Caki2 (cell line): ENCODE measurements at regions not wholly inside any gene's neighbourhood (a gene's known extent, or its start where the extent isn't known, plus 50 kb on each side); places are given as distances from the start of the nearest gene placed in this dataset.
"Not testable (repeated sequence)": the region's sequence is repeated elsewhere in the genome, so short reads cannot be mapped to it uniquely, and the experiment has no call there.

Experiments
- DNase-seq: peaks from one replicate; pipeline ENCODE4 v3.0.0-alpha.2; 2015; ENCODE audit warnings: low read depth
- in situ Hi-C: cut with HindIII; loops from 2 replicates; pipeline ENCODE4 v1.10.0; 2016; ENCODE audit warnings: low sequenced_read_pairs, low pct_unique_long_range_greater_than_20kb, mixed read lengths

DNA sequence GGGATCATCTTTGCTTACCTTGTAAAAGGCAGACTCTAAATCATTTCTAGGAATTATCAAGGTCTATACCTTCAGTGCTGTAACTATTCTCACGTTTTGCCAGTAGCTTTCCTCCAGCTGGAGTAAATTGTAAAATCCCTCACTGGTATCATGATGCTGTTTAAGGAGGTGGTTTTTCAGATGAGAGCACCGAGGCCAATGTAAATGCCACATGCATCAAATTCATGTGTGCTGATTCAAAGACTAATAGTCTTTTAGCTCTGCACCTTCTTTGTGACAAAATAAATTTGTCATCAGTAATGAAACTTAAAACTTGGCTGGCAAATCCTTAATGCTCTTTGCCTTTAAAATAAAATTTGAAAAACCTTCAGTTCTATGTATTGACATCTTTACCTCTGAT, 503.8 kb downstream of the SETD4 start:
- DNase-seq, result no peak
- in situ Hi-C loops, result no loop called here

DNA sequence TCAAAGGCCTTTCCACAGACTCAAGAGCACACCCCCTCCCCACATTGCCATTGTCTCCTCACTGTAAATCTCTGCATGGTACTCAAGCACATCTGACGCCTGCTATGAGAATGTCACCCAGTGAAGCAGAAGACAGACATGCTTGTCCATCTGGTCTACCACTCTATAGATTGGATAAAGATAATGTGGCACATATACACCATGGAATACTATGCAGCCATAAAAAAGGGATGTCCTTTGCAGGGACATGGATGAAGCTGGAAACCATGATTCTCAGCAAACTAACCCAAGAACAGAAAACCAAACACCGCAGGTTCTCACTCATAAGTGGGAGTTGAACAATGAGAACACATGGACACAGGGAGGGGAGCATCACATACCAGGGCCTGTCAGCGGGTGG, 503.4 kb upstream of the RUNX1 start:
- in situ Hi-C loops, DNase-seq: not testable (repeated sequence)

DNA sequence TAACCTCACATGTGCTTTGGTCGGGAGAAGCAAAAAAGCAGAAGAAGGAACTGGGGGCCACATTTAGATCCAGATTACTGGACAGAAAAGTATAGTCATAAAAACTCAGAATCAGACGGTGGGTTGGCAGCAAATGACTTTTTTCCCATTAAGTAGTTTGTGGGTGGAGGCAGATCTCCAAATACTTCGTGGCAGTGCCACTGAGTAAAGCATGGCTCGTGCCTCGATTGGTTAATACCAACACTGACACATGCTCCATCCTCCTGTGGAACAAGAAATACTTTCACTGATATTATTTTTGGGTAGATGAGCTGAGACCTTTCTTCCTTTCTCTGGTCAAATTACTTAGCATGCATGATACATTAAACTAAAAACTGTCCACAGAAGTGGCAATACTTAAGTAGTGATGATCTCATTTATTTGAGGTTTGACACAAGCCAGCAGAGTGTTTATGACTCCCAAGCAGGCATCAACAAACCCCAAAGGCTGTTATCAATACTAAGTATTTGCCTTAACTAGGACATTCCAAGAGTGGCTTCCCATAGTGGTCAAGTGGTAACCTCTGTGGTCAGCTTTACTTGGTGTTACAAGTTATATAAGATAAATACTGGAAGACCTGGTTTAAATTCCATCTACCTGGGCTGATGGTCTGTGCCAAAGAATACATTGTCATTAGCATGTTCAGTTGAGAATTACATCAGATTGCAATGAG, 500.0 kb upstream of the RUNX1 start:
- in situ Hi-C loops, result no loop called here
- DNase-seq, result no peak

DNA sequence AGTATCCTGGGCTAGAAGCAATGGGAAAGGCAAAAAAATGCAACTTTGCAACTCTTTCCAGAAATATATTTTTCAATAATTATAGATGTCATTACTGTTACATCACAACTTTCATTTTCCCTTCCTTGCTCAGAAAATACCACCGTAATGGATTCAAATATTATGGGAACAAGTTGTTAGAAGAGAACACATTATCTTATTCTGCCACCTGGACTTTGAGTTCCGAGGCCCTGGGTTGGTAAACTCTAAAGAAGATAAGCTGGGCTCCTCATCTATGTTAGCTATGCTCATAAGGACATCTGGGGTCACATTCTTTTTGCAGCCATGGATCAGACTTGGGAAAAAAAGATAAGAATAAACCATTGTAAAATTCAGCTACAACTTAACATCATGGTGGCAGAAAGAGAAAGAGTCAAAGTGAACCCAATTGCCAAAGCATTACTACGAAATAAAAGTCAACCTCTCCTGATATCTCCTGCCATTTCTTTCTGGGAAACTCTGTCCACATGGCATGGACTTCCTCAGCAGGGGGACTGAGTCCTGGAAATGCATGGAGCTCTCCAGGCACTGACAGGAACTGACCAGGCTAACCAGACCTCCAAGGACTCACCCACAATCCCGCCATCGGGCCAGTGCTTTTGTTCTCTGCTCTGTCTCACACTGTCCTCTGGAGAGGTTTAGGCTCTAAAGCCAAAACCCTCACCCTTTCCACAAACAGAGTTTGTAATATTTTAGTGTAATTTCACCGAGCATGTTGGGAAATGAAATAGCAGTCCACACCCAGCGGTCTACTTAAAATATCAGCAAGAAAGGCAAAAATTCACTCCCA, 499.1 kb upstream of the RUNX1 start:
- in situ Hi-C loops, result no loop called here
- no peak for DNase-seq

DNA sequence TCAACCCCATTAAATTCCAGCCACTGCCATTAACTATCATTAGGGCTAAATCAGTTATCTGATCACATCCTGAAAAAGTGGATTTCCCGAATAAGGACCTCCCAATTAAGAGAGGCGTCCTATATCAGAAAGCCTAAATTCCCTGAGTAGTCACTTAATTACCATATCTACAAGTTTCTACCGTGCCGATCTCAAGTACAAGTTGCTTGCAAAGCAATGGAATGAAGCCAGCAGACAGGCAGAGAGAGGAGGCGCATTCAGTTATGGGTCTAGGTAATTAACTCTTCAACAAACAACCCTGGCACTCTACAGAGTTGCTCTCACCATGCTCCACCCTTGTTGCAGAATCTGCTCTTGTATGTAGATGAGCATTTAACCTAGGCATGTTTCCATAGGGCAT, 494.6 kb upstream of the RUNX1 start:
- DNase-seq, result no peak
- in situ Hi-C loops, result no loop called here

DNA sequence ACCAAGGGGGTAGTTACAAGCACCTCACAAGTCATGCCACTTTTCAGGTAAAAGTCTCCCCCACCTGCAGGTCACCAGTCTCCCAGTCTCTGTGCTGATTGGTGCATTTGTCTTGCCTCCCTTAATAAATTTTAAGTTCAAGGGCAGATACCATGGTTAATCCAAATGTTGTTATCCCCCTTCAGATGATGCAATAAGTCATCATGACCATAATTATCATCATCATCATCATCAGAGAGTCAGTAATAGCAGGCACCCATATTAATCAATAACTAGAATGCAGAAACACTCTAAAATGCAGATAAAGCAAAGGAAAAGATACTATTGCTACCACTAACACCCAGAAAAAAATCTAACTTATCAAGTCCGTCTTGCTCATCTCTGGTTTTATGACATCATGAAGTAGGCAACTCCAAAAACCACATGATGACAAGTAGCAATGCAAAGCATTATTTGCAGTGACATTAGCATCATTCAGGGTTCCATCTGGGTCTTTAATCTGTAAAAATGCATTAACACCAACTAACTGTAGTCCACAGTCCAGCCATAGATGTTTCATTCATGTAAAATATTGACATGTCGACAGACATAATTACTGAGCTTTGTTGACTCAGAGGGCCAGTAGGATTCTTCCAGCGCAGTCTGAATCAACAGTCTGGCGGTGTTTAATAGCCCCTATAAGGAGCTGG, 492.0 kb upstream of the RUNX1 start:
- in situ Hi-C loops, result no loop called here
- no peak for DNase-seq

DNA sequence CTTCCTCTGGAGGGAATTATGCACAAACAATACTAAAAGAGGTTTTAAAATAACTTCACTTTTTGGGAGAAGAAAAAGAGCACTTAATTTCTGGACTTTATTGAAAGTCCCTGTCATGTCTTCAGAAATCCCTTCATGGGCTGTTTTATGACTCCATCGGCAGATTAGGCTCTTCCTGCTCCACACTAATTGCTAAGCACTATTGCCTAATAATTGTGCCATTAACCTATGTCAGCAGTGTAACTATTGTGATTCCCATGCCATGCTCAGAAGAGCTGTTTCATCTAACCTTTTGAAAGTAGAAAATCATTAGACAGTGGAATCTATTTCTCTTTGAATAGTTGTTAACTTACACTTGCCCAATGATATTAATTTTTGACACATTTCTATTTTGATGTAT, 489.3 kb upstream of the RUNX1 start:
- no peak for DNase-seq
- in situ Hi-C loops, result no loop called here

DNA sequence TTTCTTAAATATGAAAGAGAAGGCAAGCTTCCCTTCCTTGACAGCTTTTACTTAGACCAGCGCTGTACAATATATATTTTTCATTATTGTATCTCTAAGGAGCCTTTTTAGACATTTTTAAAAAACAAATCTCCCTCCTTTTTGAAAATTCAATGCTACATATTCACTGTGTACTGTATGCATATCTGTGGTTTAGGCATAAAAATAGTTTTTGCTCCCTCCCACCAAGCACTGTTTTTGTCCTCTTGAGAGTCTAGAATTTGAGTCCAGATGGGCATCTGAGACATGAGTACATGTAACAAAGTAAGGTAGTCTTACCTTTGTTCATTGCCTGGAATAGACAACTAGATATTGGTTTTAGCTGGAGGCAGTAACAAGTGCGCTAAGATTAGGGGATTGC, 488.5 kb upstream of the RUNX1 start:
- DNase-seq, result no peak
- in situ Hi-C loops, result no loop called here

DNA sequence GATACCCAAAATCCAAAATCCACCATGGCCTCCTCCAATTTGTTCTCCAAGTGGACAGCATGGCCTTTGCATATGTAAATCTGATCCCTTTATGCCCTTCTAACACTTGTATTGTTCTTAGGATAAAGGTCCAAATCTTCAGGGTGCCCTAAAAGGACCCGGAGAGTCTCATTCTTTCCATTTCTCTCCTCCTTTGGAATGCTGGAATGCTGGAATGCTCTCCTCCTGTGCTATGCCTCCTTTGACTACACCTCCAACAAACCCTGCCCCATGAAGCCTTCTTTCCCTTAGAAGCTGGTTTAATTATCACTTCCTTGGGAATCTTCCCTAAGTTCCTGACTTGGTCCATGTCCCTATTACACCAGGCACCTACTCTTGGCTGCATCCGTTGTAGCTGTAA, 484.8 kb upstream of the RUNX1 start:
- in situ Hi-C loops, result no loop called here
- no peak for DNase-seq

DNA sequence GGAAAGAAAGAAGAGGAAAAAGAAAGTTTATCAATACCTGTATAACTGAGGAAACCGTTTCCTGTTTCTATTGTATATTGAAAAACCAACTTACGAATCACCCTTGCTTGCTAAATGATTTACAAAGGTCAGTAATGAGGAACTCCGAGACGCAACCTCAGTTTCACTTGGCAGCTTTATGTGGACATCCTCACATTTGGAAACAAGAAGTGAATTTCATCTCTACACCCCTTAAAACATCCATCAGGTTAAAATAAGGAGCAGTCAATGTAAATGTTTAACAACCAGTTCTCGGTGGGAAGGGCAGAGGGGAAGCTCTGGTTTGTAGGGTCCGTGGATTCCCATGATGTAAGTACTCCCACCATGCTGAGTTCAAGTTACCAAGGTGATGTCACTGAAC, 481.7 kb upstream of the RUNX1 start:
- in situ Hi-C loops, result no loop called here

DNA sequence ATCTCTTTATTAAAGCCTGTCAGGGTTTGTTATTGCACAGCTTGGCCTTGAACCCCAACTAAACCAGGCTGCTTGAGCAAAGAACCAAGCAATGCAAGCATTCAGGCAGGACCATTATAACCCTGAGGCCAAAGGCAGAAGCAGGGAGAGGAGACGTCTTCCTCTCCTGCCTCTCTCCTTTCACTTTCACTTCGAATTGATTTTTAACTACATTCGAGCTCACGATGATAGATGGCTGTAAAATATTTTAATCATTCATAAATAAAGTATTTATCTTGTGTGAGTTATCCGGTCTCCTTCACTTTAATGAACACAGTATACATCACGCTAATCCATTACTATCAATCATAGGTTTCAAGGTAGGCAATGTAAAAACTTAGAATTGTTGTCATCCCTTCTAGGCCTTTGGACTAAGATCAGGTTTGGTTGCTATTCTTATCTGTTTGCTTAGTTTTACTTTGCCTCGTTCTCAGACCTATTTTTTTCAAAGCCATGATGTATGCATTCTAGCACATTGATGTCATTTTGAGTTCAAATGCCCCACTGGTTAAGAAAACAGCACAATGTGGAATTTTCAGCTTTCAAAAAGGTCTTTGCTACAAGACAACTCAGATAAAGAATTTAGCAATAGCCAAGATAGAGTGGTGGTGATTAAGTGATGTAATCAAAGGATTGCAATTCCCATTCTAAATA, 480.2 kb upstream of the RUNX1 start:
- no peak for DNase-seq

More for the DNA sequence above, 481.7 kb upstream of the RUNX1 start:
- DNase-seq, result no peak

DNA sequence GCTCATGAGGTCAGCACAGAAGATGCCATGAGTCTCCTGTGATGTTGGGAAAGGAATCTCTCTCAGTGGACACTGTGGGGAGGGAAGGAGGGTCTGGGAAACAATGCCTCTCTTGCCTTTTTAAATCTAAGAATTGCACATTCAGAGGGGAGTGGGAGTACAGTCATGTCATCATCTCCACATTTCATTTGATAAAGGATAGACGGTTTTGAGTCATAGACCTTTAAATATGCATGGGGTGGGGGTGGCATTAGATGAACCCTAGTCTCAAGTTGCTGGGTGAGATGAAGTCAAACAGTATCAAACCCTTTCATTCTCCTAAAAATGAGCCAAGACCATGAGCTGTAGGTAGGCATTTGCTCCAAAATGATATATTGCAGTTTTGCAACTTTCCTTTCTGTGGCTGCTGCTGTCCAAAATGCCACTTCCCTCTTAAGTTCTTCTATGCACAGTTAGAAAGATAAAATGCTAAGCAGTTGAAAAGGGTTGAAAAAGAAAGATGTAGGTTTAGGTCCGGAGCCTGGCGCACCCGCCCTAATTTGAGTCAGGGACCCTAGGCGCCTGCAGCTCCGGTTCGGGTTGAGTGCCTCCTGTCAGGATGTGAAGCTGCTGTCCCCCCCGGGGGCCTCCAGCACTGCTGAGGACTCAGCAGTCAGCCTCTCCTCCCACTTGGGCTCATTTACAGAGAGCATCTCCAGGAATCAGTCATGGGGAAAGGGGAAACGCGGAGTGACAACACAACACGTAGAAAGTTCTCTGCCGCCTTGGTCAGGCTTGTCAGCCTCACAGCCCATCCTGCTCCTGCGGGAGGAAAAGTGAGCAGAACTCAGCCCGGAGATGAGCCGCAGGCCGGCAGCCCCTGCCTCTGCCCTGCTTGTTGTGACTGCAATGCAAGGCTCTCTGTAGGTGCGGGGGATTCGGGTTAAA, 479.3 kb upstream of the RUNX1 start:
- no peak for DNase-seq
- in situ Hi-C loops, result no loop called here

More for the DNA sequence above, 480.2 kb upstream of the RUNX1 start:
- in situ Hi-C loops, result no loop called here

DNA sequence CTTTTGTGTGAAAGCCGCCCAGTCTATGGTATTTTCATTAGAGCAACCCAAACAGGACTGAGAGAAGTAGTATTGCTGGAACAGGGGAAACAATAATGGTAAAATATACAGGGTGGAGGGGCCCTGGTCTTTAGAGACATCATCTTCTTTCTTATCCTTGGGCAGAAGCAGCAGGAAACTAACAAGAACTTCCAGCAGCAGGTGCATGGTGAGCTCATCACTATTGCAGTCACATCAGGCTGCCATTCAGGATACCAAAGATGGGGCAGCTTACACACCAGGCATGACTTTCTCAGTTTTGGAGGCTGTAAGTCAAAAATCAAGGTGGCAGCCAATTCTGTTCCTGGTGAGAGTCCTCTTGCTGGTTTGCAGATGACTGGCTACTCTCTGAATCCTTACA, 478.3 kb upstream of the RUNX1 start:
- in situ Hi-C loops, result no loop called here
- DNase-seq, result no peak

DNA sequence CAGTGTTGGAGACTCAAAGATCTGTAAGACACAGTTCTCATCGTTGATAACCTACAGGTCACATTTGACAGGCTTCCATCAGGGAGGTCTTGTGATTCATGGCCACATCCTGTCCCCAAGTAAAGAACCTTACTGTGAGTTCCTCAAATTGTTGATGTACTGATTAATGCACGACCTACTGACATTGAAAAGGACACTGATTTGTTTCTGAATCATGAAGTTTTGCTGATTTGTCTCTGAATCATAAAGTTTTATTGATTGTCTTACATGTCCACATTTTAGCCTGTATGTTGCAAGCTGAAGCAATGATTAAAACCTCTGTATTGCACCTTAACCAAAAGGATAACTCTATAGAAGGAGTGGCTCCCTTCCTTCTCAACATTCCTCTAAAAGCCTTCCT, 476.3 kb upstream of the RUNX1 start:
- no peak for DNase-seq

DNA sequence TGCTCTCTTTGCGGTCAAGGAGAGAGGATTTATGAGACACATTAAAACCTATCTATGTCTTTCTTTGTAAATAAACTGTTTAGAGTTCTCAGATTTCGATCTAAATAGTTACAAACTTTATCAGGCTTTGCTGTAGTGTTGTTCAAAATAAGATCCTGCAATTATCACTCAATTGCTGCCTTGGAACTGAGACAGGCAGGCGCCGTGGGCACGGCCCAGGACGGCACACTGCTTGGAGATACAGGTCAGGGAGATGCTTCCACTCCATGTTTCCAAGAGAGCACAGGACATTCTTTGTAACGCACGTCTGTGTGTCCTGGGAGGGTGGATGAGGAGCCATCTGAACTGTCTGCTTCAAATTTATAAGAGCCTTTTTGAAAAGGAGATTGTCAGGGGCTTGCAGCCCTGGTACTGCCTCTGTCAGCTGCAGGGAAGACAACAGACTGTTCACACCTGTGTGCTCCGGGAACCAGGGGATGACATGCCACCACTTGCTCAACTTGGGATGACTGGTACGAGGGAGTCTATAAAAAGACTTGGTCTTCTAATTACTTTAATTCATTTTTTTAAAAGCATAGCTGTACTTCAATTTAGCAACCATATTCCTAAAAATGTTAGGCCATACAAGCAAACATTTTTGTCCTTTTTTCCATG, 472.9 kb upstream of the RUNX1 start:
- in situ Hi-C loops, result no loop called here
- DNase-seq, result no peak

More for the DNA sequence above, 476.3 kb upstream of the RUNX1 start:
- in situ Hi-C loops, result no loop called here

DNA sequence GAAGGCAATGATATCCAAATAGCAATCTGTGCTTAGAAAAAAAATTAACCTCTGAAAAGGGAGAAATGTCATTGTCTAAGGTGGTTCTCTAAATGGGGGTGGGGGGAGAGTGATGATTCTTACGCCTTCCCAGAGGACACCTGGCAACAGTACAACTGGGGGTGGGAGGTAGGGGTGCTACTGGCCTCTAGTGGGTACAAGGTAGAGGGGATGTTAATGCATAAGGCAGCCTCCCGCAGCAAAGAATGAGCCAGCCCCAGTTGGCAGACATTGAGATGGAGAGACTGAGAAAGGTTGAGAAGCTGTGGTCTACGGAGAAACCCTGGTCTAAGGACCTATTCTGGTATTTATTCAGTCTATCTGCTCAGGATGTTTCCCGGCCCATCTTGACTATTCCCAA, 472.2 kb upstream of the RUNX1 start:
- DNase-seq, result no peak
- in situ Hi-C loops, result no loop called here

DNA sequence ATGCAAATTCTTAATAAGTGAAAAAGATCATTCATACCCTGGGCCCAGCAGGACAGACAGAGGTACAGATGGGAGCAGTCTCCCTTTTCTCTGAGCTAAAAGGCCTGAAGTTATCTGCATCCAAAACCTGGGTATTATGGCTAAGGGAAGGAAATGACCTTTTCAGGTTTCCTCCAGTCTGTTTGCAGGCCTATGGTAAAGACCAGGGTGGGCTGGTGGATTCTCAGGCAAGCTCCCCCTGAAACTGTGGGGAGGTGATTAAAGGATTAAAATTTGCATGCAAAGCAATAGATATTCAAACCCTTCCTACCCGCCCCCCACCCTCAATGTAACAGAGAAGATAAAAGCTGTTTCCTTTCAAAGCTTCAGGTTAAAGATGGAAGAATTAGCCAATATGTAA, 471.8 kb upstream of the RUNX1 start:
- no peak for DNase-seq
- in situ Hi-C loops, result no loop called here
